B cell (primary cell): ENCODE measurements at regions not wholly inside any gene's neighbourhood (a gene's known extent, or its start where the extent isn't known, plus 50 kb on each side); places are given as distances from the start of the nearest gene placed in this dataset.

ENCODE experiments used
- CTCF ChIP-seq: fragments of 200-600 bp; IDR thresholded peaks from one replicate; pipeline ENCODE4 v1.8.0; 2022; ENCODE audit warnings: antibody characterized with exemption, mild to moderate bottlenecking
- EZH2 ChIP-seq: IDR thresholded peaks from 2 replicates; pipeline ENCODE4 v1.6.1; 2012; ENCODE audit warnings: borderline replicate concordance, low read depth, mild to moderate bottlenecking, moderate library complexity, low read length; ENCODE audit not compliant: insufficient read depth, poor library complexity, severe bottlenecking

GRCh38 chr14:71616013-71616412, 316.2 kb upstream of the RGS6 start:
- no peak for TF ChIP-seq CTCF
- no peak for TF ChIP-seq EZH2
